Pancreas (tissue), 10 donors: ENCODE measurements at regions not wholly inside any gene's neighbourhood (a gene's known extent, or its start where the extent isn't known, plus 50 kb on each side); places are given as distances from the start of the nearest gene placed in this dataset.
A peak's percentile ranks its signal among the peaks of the same experiment; 100 is the strongest.

ENCODE experiments used
- ATAC-seq, 4 donors: fragments of 200-7000 bp; cut with Tn5 transposase; one replicate each; pipeline versions ENCODE4 v1.8.0 to v1.9.1; 2020; ENCODE audit warnings: mild to moderate bottlenecking in 4 of 4, moderate library complexity in 4 of 4
- DNase-seq, 6 donors: peaks; one replicate each; pipeline ENCODE4 v3.0.0-alpha.2; 2020
- FAIRE-seq: peaks from 2 replicates; lab custom pipeline; 2012; peaks lifted over from hg19 to GRCh38; lab: Jason Lieb, UNC
- H3K27ac ChIP-seq, 4 donors: fragments of 200-600 bp; sonication (generic); 1 replicate in 3 of 4; 2 replicates in 1 of 4; pipeline versions ENCODE4 v1.5.0 to v1.8.0; 2020
- H3K27me3 ChIP-seq, 4 donors: fragments of 200-600 bp; one replicate each; pipeline ENCODE4 v1.8.0; 2021
- H3K36me3 ChIP-seq, 3 donors: fragments of 200-600 bp; sonication (generic) in 1 of 3; one replicate each; pipeline versions ENCODE4 v1.5.0 to v1.8.0; 2020 to 2021
- H3K4me1 ChIP-seq, 3 donors: fragments of 200-600 bp; one replicate each; pipeline ENCODE4 v1.8.0; 2021
- H3K4me3 ChIP-seq, 4 donors: fragments of 200-600 bp; sonication (generic) in 2 of 4; one replicate each; pipeline versions ENCODE4 v1.5.0 to v1.8.0; 2020 to 2021
- H3K9me3 ChIP-seq, 4 donors: fragments of 200-600 bp; one replicate each; pipeline ENCODE4 v1.8.0; 2021
- CTCF ChIP-seq, 4 donors: fragments of 200-600 bp; sonication (generic) in 3 of 4; IDR thresholded peaks; one replicate each; pipeline versions ENCODE4 v1.5.0 to v1.8.0; 2021; ENCODE audit warnings: antibody characterized with exemption in 4 of 4
- WGBS, 2 donors: extraction: QIAGEN DNeasy Blood & Tissue Kit; methylation state at CpG; one replicate each; pipeline ENCODE4 v1.1.7; 2013; 5-methylcytosine and 5-hydroxymethylcytosine counted together
- intact Hi-C, 3 donors: fragments of 100-400 bp; cut with DNase I; formaldehyde crosslinking; loops; one replicate each; pipeline versions ENCODE4 v1.11.1 to v1.14.2; 2022
- donor health status: healthy with polysubstance abuse.
- donor health status: DM: no; HTN: no; CAD: no; lungs with moderate emphysema.
- donor health status: DM: no; HTN: no; CAD: no.
- donor health status: control.
- donor health status: control.
- donor health status: Bipolar disorder and iron deficiency.
- donor health status: DM: yes; HTN: yes; CAD: no.
- donor health status: DM: no; HTN: no; CAD: no.
- donor health status: DM: no; HTN: no; CAD: no.
- donor health status: DM: yes; HTN: yes; CAD: no.

- Histone ChIP-seq H3K27me3 (no peaks in the 10 kb centered on the region), H3K36me3 (no peaks in the 10 kb centered on the region), H3K4me1 (no peaks in the 10 kb centered on the region), H3K4me3 (no peak overlapping the region), H3K9me3 (no peaks in the 10 kb centered on the region), H3K27ac (no peak overlapping the region)
- ATAC-seq (no peak), DNase-seq (no peak), FAIRE-seq (no peak)
- intact Hi-C loops, result no loop called here
- TF ChIP-seq CTCF (IDR thresholded peaks at IDR 0.05), result no peak
These were observed 218.6 kb downstream of the MANEA start for GRCh38 chr6:95795927-95796326.

- ATAC-seq (no peak), DNase-seq (no peak), FAIRE-seq (no peak)
- intact Hi-C loops, result no loop called here
- no peak for TF ChIP-seq CTCF (IDR thresholded peaks at IDR 0.05)
- Histone ChIP-seq H3K36me3 (no peaks in the 10 kb centered on the region), H3K4me3 (no peak overlapping the region), H3K27me3 (no peaks in the 10 kb centered on the region), H3K9me3 (no peaks in the 10 kb centered on the region), H3K4me1 (no peaks in the 10 kb centered on the region), H3K27ac (no peak overlapping the region)
- 91 to 92% methylated on average over 2 of the region's 2 CpGs for WGBS, 2 donors
These were observed 218.7 kb upstream of the FUT9 start for GRCh38 chr6:95797054-95797453.

- Histone ChIP-seq H3K4me1 (peaks cover 0 to 10% (median 0%) of the 10 kb centered on the region in 3 donors), H3K4me3 (no peak overlapping the region), H3K9me3 (no peaks in the 10 kb centered on the region), H3K36me3 (no peaks in the 10 kb centered on the region), H3K27me3 (no peaks in the 10 kb centered on the region), H3K27ac (no peak overlapping the region)
- FAIRE-seq, result no peak
- no peak for DNase-seq
- TF ChIP-seq CTCF (IDR thresholded peaks at IDR 0.05), result no peak
- intact Hi-C loops, result no loop called here
- ATAC-seq, result no peak
These were observed 212.8 kb upstream of the FUT9 start for GRCh38 chr6:95802978-95803377.

- TF ChIP-seq CTCF (IDR thresholded peaks at IDR 0.05), result no peak
- Histone ChIP-seq H3K36me3 (no peaks in the 10 kb centered on the region), H3K27ac (no peak overlapping the region), H3K4me3 (no peak overlapping the region), H3K9me3 (no peaks in the 10 kb centered on the region), H3K4me1 (peaks cover 0 to 10% (median 0%) of the 10 kb centered on the region in 3 donors), H3K27me3 (no peaks in the 10 kb centered on the region)
- intact Hi-C loops, result no loop called here
- ATAC-seq, result no peak
- no peak for DNase-seq
- FAIRE-seq, result no peak
These were observed 211.9 kb upstream of the FUT9 start for GRCh38 chr6:95803889-95804288.

- intact Hi-C loops, result no loop called here
These were observed 210.8 kb upstream of the FUT9 start for GRCh38 chr6:95804847-95805541.

More at GRCh38 chr6:95804847-95805541, 210.8 kb upstream of the FUT9 start:
- Histone ChIP-seq H3K36me3 (no peaks in the 10 kb centered on the region), H3K27me3 (no peaks in the 10 kb centered on the region), H3K9me3 (no peaks in the 10 kb centered on the region), H3K4me3 (no peak overlapping the region), H3K4me1 (peaks cover 0 to 10% (median 0%) of the 10 kb centered on the region in 3 donors), H3K27ac (peak overlapping the region in 1 of 4 donors; percentile 13)
- FAIRE-seq (no peak), DNase-seq (peak in 3 of 6 donors; percentile 7 to 52 (median 11)), ATAC-seq (peak; percentile 53 to 97 (median 96))
- no peak for TF ChIP-seq CTCF (IDR thresholded peaks at IDR 0.05)
- WGBS, 2 donors, result 44 to 51% methylated on average over 2 of the region's 2 CpGs
